ENCODE measurements at regions not wholly inside any gene's neighbourhood (a gene's known extent, or its start where the extent isn't known, plus 50 kb on each side); places are given as distances from the start of the nearest gene placed in this dataset.

GRCh38 chr1:61012341-61012761 lies 70.0 kb upstream of the NFIA start:
- H3K4me3 ChIP-seq (ENCODE audit: low read depth, low read length) = no peak overlapping the region
- CTCF ChIA-PET = interaction anchor here (2.1 kb wide), 1 partner anchor 33 kb away, joined by 7 read pairs; no protein-coding TSS in a partner anchor
- no peak for TF ChIP-seq CTCF (IDR thresholded peaks at IDR 0.05; ENCODE audit: insufficient read depth, low read depth, low read length)
- POLR2A ChIA-PET = no interaction called here
- H3K36me3 ChIP-seq (ENCODE audit: control insufficient read depth, insufficient read depth, low read length) = no peaks in the 10 kb centered on the region
- no peak for DNase-seq (ENCODE audit: low read depth)
- H3K27me3 ChIP-seq (ENCODE audit: control insufficient read depth, insufficient read depth, low read length) = no peaks in the 10 kb centered on the region; the same call in 1 of the 2 replicates

- DNase-seq (ENCODE audit: low read depth) = no peak
- POLR2A ChIA-PET = no interaction called here
- H3K4me3 ChIP-seq (ENCODE audit: low read depth, low read length) = no peak overlapping the region
- H3K27me3 ChIP-seq (ENCODE audit: control insufficient read depth, insufficient read depth, low read length) = no peaks in the 10 kb centered on the region; the same call in none of the 2 replicates
- TF ChIP-seq CTCF (IDR thresholded peaks at IDR 0.05; ENCODE audit: insufficient read depth, low read depth, low read length) = no peak
- no peaks in the 10 kb centered on the region for H3K36me3 ChIP-seq (ENCODE audit: control insufficient read depth, insufficient read depth, low read length)
- CTCF ChIA-PET = interaction anchor here (0.5 to 2.1 kb wide), 4 partner anchors 19 to 840 kb away, joined by 3 to 7 read pairs (median 3); no protein-coding TSS in a partner anchor
Measured at GRCh38 chr1:61011561-61012263, 70.6 kb upstream of the NFIA start.

- no peak for DNase-seq (ENCODE audit: low read depth)
- POLR2A ChIA-PET = no interaction called here
- H3K27me3 ChIP-seq (ENCODE audit: control insufficient read depth, insufficient read depth, low read length) = peaks cover 3% of the 10 kb centered on the region
- no peaks in the 10 kb centered on the region for H3K36me3 ChIP-seq (ENCODE audit: control insufficient read depth, insufficient read depth, low read length)
- CTCF ChIA-PET = interaction anchor here (1.0 kb wide), 1 partner anchor 12 kb away, joined by 3 read pairs; no protein-coding TSS in a partner anchor
- H3K4me3 ChIP-seq (ENCODE audit: low read depth, low read length) = no peak overlapping the region
- no peak for TF ChIP-seq CTCF (IDR thresholded peaks at IDR 0.05; ENCODE audit: insufficient read depth, low read depth, low read length)
Measured at GRCh38 chr1:61007534-61008364, 74.6 kb upstream of the NFIA start.

- Histone ChIP-seq H3K36me3 (ENCODE audit: control insufficient read depth, insufficient read depth, low read length) (no peaks in the 10 kb centered on the region), H3K4me3 (ENCODE audit: low read depth, low read length) (no peak overlapping the region), H3K27me3 (ENCODE audit: control insufficient read depth, insufficient read depth, low read length) (peaks cover 5% of the 10 kb centered on the region)
- ChIA-PET POLR2A (no interaction called here), CTCF (no interaction called here)
- no peak for DNase-seq (ENCODE audit: low read depth)
- TF ChIP-seq CTCF (IDR thresholded peaks at IDR 0.05; ENCODE audit: insufficient read depth, low read depth, low read length) = no peak
Measured at GRCh38 chr1:61005614-61006580, 76.5 kb upstream of the NFIA start.
